ENCODE measurements at regions not wholly inside any gene's neighbourhood (a gene's known extent, or its start where the extent isn't known, plus 50 kb on each side); places are given as distances from the start of the nearest gene placed in this dataset.

GRCh38 chr12:124637581-124637981 lies 70.2 kb upstream of the NCOR2 start:
- Histone ChIP-seq H3K9me3 (ENCODE audit: control insufficient read depth, insufficient read depth, low read length) (no peaks in the 10 kb centered on the region), H3K4me3 (ENCODE audit: low read depth, low read length) (no peak overlapping the region)

GRCh38 chr12:124637163-124637562 lies 69.8 kb upstream of the NCOR2 start:
- Histone ChIP-seq H3K4me3 (ENCODE audit: low read depth, low read length) (no peak overlapping the region), H3K9ac (ENCODE audit: low read depth, low read length) (no peak overlapping the region), H3K4me1 (ENCODE audit: control insufficient read depth, insufficient read depth, low read length) (no peaks in the 10 kb centered on the region), H3K9me3 (ENCODE audit: control insufficient read depth, insufficient read depth, low read length) (no peaks in the 10 kb centered on the region), H3K27me3 (ENCODE audit: control insufficient read depth, insufficient read depth, low read length) (no peaks in the 10 kb centered on the region), H3K36me3 (ENCODE audit: control insufficient read depth, insufficient read depth, low read length) (no peaks in the 10 kb centered on the region)

More at GRCh38 chr12:124637581-124637981, 70.2 kb upstream of the NCOR2 start:
- Histone ChIP-seq H3K36me3 (ENCODE audit: control insufficient read depth, insufficient read depth, low read length) (no peaks in the 10 kb centered on the region), H3K9ac (ENCODE audit: low read depth, low read length) (no peak overlapping the region), H3K4me1 (ENCODE audit: control insufficient read depth, insufficient read depth, low read length) (no peaks in the 10 kb centered on the region), H3K27me3 (ENCODE audit: control insufficient read depth, insufficient read depth, low read length) (no peaks in the 10 kb centered on the region)

- Histone ChIP-seq H3K9me3 (ENCODE audit: control insufficient read depth, insufficient read depth, low read length) (no peaks in the 10 kb centered on the region), H3K4me1 (ENCODE audit: control insufficient read depth, insufficient read depth, low read length) (peaks cover 2% of the 10 kb centered on the region), H3K36me3 (ENCODE audit: control insufficient read depth, insufficient read depth, low read length) (no peaks in the 10 kb centered on the region), H3K9ac (ENCODE audit: low read depth, low read length) (no peak overlapping the region), H3K4me3 (ENCODE audit: low read depth, low read length) (no peak overlapping the region), H3K27me3 (ENCODE audit: control insufficient read depth, insufficient read depth, low read length) (no peaks in the 10 kb centered on the region)
Observed at GRCh38 chr12:124636138-124636978, 68.9 kb upstream of the NCOR2 start.

DNA sequence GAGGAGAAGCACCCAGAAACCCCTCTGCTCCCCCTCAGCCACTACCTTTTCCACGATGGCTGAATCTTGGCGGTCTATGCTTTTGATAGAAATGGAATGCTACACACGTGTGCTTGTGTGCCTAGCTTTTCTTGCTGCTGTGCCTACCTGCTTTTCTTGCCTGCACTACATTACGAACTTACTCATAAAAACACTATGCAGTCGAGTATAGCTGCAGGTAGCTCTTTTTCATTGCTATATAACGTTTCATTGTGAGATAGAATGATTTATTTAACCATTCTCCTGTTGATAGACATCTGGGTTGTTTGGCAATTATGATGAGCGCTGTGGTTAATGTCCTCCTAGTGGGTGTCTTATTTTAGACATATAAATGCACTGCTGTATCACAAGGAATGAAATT lies 67.9 kb upstream of the NCOR2 start:
- H3K4me3 ChIP-seq (ENCODE audit: low read depth, low read length), result no peak overlapping the region
- no peaks in the 10 kb centered on the region for H3K27me3 ChIP-seq (ENCODE audit: control insufficient read depth, insufficient read depth, low read length)
- H3K9me3 ChIP-seq (ENCODE audit: control insufficient read depth, insufficient read depth, low read length), result no peaks in the 10 kb centered on the region
- no peaks in the 10 kb centered on the region for H3K36me3 ChIP-seq (ENCODE audit: control insufficient read depth, insufficient read depth, low read length)
- peaks cover 2% of the 10 kb centered on the region for H3K4me1 ChIP-seq (ENCODE audit: control insufficient read depth, insufficient read depth, low read length)
- H3K9ac ChIP-seq (ENCODE audit: low read depth, low read length), result no peak overlapping the region

GRCh38 chr12:124633365-124634362 lies 66.3 kb upstream of the NCOR2 start:
- no peaks in the 10 kb centered on the region for H3K27me3 ChIP-seq (ENCODE audit: control insufficient read depth, insufficient read depth, low read length)
- H3K36me3 ChIP-seq (ENCODE audit: control insufficient read depth, insufficient read depth, low read length), result no peaks in the 10 kb centered on the region
- peaks cover 2% of the 10 kb centered on the region for H3K4me1 ChIP-seq (ENCODE audit: control insufficient read depth, insufficient read depth, low read length)
- no peaks in the 10 kb centered on the region for H3K9me3 ChIP-seq (ENCODE audit: control insufficient read depth, insufficient read depth, low read length)
- no peak overlapping the region for H3K4me3 ChIP-seq (ENCODE audit: low read depth, low read length)
- H3K9ac ChIP-seq (ENCODE audit: low read depth, low read length), result no peak overlapping the region

- Histone ChIP-seq H3K27me3 (ENCODE audit: control insufficient read depth, insufficient read depth, low read length) (no peaks in the 10 kb centered on the region), H3K36me3 (ENCODE audit: control insufficient read depth, insufficient read depth, low read length) (no peaks in the 10 kb centered on the region), H3K4me1 (ENCODE audit: control insufficient read depth, insufficient read depth, low read length) (peaks cover 2% of the 10 kb centered on the region), H3K4me3 (ENCODE audit: low read depth, low read length) (no peak overlapping the region), H3K9ac (ENCODE audit: low read depth, low read length) (no peak overlapping the region), H3K9me3 (ENCODE audit: control insufficient read depth, insufficient read depth, low read length) (no peaks in the 10 kb centered on the region)
Observed at GRCh38 chr12:124632519-124632984, 65.1 kb upstream of the NCOR2 start.

DNA sequence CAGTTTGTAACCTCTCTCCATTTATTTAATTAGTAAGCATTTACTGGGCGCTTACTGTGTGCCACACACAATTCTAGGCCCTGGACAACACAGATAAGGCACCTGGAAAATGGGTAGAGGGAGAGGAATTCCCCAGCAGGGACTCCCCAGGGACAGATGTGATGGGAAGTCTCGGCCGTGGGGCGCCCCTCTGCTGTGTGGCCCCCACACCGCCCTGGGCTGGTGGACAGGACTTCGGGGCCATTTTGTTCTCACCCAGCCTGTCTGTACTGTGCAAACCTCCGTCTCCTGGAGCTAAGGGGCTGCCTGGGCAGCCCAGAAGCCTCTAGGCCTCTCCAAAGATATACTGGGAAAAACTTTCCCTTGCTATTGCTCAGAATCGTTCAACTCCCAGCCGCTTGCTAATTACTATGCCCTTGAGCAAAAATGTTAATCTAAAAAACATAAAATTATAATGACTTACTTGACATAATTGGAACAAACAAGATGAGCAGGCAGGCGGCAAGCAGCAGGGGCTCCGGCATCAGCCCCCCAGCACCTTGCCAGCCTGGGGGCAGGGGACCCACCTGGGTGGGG lies 64.4 kb upstream of the NCOR2 start:
- Histone ChIP-seq H3K9me3 (ENCODE audit: control insufficient read depth, insufficient read depth, low read length) (no peaks in the 10 kb centered on the region), H3K4me3 (ENCODE audit: low read depth, low read length) (no peak overlapping the region), H3K4me1 (ENCODE audit: control insufficient read depth, insufficient read depth, low read length) (peaks cover 2% of the 10 kb centered on the region), H3K27me3 (ENCODE audit: control insufficient read depth, insufficient read depth, low read length) (no peaks in the 10 kb centered on the region), H3K9ac (ENCODE audit: low read depth, low read length) (no peak overlapping the region), H3K36me3 (ENCODE audit: control insufficient read depth, insufficient read depth, low read length) (no peaks in the 10 kb centered on the region)

- Histone ChIP-seq H3K27me3 (ENCODE audit: control insufficient read depth, insufficient read depth, low read length) (no peaks in the 10 kb centered on the region), H3K9ac (ENCODE audit: low read depth, low read length) (no peak overlapping the region), H3K9me3 (ENCODE audit: control insufficient read depth, insufficient read depth, low read length) (no peaks in the 10 kb centered on the region), H3K4me1 (ENCODE audit: control insufficient read depth, insufficient read depth, low read length) (peaks cover 2% of the 10 kb centered on the region), H3K36me3 (ENCODE audit: control insufficient read depth, insufficient read depth, low read length) (no peaks in the 10 kb centered on the region), H3K4me3 (ENCODE audit: low read depth, low read length) (no peak overlapping the region)
Observed at GRCh38 chr12:124630791-124631313, 63.4 kb upstream of the NCOR2 start.

DNA sequence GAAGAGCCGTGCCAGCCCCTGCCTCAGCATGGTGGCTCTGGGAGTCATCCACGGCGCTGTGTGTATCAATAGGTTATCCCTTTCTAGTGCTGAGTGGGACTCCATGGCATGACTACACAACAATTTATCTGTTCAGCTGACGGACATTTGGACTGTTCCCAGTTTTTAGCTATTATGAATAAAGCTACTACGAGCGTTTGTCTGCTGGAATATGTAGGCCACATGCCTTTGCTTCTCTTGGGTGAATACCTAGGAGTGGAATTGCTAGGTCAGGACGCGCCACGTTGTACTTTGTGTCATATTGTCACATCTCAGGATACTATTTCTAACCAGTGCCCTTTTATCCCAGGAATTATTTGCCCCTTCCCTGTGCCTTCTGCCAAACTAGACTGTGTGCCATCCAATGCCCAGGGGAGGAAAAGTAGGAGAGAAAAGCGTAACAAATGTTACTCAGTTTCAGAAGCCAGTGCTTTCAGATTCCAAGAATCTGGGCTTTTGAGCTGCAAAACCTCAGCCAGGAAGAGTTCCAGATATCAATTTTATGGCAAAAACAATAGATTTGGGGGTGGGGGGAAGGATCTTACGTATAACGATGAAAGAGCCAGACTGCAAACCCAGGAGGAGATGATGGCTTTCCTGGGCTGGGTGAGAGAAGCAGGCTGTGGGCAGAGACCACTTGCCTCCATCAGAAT lies 62.5 kb upstream of the NCOR2 start:
- Histone ChIP-seq H3K9me3 (ENCODE audit: control insufficient read depth, insufficient read depth, low read length) (no peaks in the 10 kb centered on the region), H3K27me3 (ENCODE audit: control insufficient read depth, insufficient read depth, low read length) (no peaks in the 10 kb centered on the region), H3K36me3 (ENCODE audit: control insufficient read depth, insufficient read depth, low read length) (no peaks in the 10 kb centered on the region), H3K4me3 (ENCODE audit: low read depth, low read length) (no peak overlapping the region), H3K4me1 (ENCODE audit: control insufficient read depth, insufficient read depth, low read length) (peaks cover 2% of the 10 kb centered on the region), H3K9ac (ENCODE audit: low read depth, low read length) (no peak overlapping the region)

DNA sequence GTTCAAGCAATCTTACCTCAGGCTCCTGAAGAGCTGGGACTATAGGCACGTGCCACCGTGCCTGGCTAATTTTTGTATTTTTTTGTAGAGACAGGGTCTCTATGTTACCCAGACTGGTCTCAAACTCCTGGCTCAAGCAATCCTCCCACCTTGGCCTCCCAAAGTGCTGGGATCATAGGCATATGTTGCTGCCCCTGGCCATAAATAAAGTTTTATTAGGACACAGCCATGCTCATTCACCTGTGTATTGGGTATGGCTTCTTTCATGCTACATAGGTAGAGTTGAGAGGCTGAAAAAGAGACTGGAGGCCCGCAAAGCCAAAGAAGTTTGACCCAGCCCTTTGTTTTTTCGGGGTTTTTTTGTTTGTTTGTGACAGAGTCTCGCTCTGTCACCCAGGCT lies 61.7 kb upstream of the NCOR2 start:
- Histone ChIP-seq H3K4me1 (ENCODE audit: control insufficient read depth, insufficient read depth, low read length) (peaks cover 2% of the 10 kb centered on the region), H3K36me3 (ENCODE audit: control insufficient read depth, insufficient read depth, low read length) (no peaks in the 10 kb centered on the region), H3K4me3 (ENCODE audit: low read depth, low read length) (no peak overlapping the region), H3K9me3 (ENCODE audit: control insufficient read depth, insufficient read depth, low read length) (no peaks in the 10 kb centered on the region), H3K9ac (ENCODE audit: low read depth, low read length) (no peak overlapping the region), H3K27me3 (ENCODE audit: control insufficient read depth, insufficient read depth, low read length) (no peaks in the 10 kb centered on the region)

DNA sequence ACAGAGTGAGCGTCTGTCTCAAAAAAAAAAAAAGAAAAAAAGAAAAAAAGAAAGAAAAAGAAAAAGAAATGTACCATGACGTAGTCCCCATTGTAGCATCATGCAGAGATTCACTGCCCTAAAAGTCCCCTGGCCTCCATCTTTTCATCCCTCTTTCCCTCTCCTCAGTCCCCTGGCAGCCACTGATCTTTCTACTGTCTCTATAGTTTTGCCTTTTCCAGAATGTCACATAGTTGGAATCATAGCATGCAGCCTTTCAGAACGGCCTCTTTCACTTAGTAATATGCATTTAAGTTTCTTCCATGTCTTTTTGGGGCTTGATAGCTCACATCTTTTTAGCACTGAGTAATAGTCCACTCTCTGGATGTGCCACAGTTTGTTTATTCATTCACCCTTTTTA lies 60.5 kb upstream of the NCOR2 start:
- Histone ChIP-seq H3K36me3 (ENCODE audit: control insufficient read depth, insufficient read depth, low read length) (no peaks in the 10 kb centered on the region), H3K4me1 (ENCODE audit: control insufficient read depth, insufficient read depth, low read length) (peaks cover 2% of the 10 kb centered on the region), H3K4me3 (ENCODE audit: low read depth, low read length) (no peak overlapping the region), H3K9ac (ENCODE audit: low read depth, low read length) (no peak overlapping the region), H3K9me3 (ENCODE audit: control insufficient read depth, insufficient read depth, low read length) (no peaks in the 10 kb centered on the region), H3K27me3 (ENCODE audit: control insufficient read depth, insufficient read depth, low read length) (no peaks in the 10 kb centered on the region)
